ENCODE measurements at regions not wholly inside any gene's neighbourhood (a gene's known extent, or its start where the extent isn't known, plus 50 kb on each side); places are given as distances from the start of the nearest gene placed in this dataset.

GRCh38 chr12:9392842-9393241, 184.6 kb upstream of the PZP start:
- DNase-seq: no peak
- intact Hi-C loops (cut with DNase I): no loop called here
- no peak overlapping the region for H3K27ac ChIP-seq
- H3K4me3 ChIP-seq: no peak overlapping the region
- H3K36me3 ChIP-seq: no peaks in the 10 kb centered on the region
- H3K4me1 ChIP-seq: no peaks in the 10 kb centered on the region
- H3K27me3 ChIP-seq: no peaks in the 10 kb centered on the region
- no peak for TF ChIP-seq CTCF (IDR thresholded peaks at IDR 0.05)
- no peak for TF ChIP-seq POLR2A (IDR thresholded peaks at IDR 0.05)
- 91 to 95% methylated on average over 1 of the region's 1 CpG for WGBS, 2 donors
- no peaks in the 10 kb centered on the region for H3K9me3 ChIP-seq

- 64 to 78% methylated on average over 2 of the region's 2 CpGs for WGBS, 2 donors
- TF ChIP-seq POLR2A (IDR thresholded peaks at IDR 0.05) (no peak), CTCF (IDR thresholded peaks at IDR 0.05) (no peak)
- H3K27me3 ChIP-seq: no peaks in the 10 kb centered on the region
Observed at GRCh38 chr12:9391815-9392214, 183.6 kb upstream of the PZP start.

GRCh38 chr12:9390761-9391160, 182.6 kb upstream of the PZP start:
- H3K27ac ChIP-seq: no peak overlapping the region
- H3K4me1 ChIP-seq: no peaks in the 10 kb centered on the region
- WGBS, 2 donors: 45% methylated on average over 3 of the region's 3 CpGs
- H3K27me3 ChIP-seq: no peaks in the 10 kb centered on the region
- no peaks in the 10 kb centered on the region for H3K36me3 ChIP-seq
- intact Hi-C loops (cut with DNase I): no loop called here
- no peak overlapping the region for H3K4me3 ChIP-seq
- TF ChIP-seq POLR2A (IDR thresholded peaks at IDR 0.05) (no peak), CTCF (IDR thresholded peaks at IDR 0.05) (no peak)
- H3K9me3 ChIP-seq: no peaks in the 10 kb centered on the region
- no peak for DNase-seq

More at GRCh38 chr12:9391815-9392214, 183.6 kb upstream of the PZP start:
- no peak overlapping the region for H3K27ac ChIP-seq
- no peak for DNase-seq
- H3K9me3 ChIP-seq: no peaks in the 10 kb centered on the region
- no peak overlapping the region for H3K4me3 ChIP-seq
- H3K36me3 ChIP-seq: no peaks in the 10 kb centered on the region
- H3K4me1 ChIP-seq: no peaks in the 10 kb centered on the region
- intact Hi-C loops (cut with DNase I): no loop called here

GRCh38 chr12:9389796-9390195, 181.6 kb upstream of the PZP start:
- intact Hi-C loops (cut with DNase I): no loop called here
- no peak for DNase-seq
- no peaks in the 10 kb centered on the region for H3K9me3 ChIP-seq
- no peak overlapping the region for H3K27ac ChIP-seq
- TF ChIP-seq POLR2A (IDR thresholded peaks at IDR 0.05) (no peak), CTCF (IDR thresholded peaks at IDR 0.05) (no peak)
- WGBS, 2 donors: 82 to 88% methylated on average over 9 to 10 of the region's 10 CpGs
- H3K4me1 ChIP-seq: no peaks in the 10 kb centered on the region
- H3K36me3 ChIP-seq: no peaks in the 10 kb centered on the region
- H3K27me3 ChIP-seq: no peaks in the 10 kb centered on the region
- H3K4me3 ChIP-seq: no peak overlapping the region

GRCh38 chr12:9388379-9388778, 180.2 kb upstream of the PZP start:
- H3K27ac ChIP-seq: no peak overlapping the region
- H3K4me1 ChIP-seq: no peaks in the 10 kb centered on the region
- 79 to 88% methylated on average over 6 to 8 of the region's 8 CpGs for WGBS, 2 donors
- intact Hi-C loops (cut with DNase I): no loop called here
- TF ChIP-seq POLR2A (IDR thresholded peaks at IDR 0.05): no peak
- TF ChIP-seq CTCF (IDR thresholded peaks at IDR 0.05): no peak
- no peak overlapping the region for H3K4me3 ChIP-seq
- no peaks in the 10 kb centered on the region for H3K9me3 ChIP-seq
- H3K36me3 ChIP-seq: no peaks in the 10 kb centered on the region
- DNase-seq: no peak
- no peaks in the 10 kb centered on the region for H3K27me3 ChIP-seq

All from esophagus squamous epithelium (tissue), 5 donors.